ENCODE measurements at regions not wholly inside any gene's neighbourhood (a gene's known extent, or its start where the extent isn't known, plus 50 kb on each side); places are given as distances from the start of the nearest gene placed in this dataset.

DNA sequence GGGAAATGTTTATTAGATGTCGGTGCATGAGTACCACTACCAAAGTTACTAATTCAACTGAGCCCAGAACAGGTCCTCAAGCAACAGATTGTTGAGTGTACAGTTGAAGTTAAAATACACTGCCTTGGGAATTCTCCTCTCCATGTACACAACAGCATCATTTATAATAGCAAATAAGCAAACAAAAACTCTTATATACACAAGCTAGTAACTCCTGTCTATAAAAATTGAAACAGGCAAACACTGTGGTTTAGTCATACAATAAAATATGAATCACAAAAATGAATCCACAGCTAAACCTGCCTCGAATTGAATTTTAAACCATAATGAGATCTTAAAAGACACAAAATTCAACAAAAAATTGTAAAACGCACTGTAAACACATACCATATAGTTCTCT, 681.1 kb downstream of the C12orf50 start (continued):
- TF ChIP-seq ZNF621 (tag by site-specific recombination; IDR thresholded peaks at IDR 0.05), result no peak
- no peak for TF ChIP-seq ZFP41 (tag by site-specific recombination; IDR thresholded peaks at IDR 0.05; ENCODE audit: borderline replicate concordance)
- no peak for TF ChIP-seq ZNF311 (tag by site-specific recombination; IDR thresholded peaks at IDR 0.05; ENCODE audit: borderline replicate concordance)
- TF ChIP-seq WT1 (tag by site-specific recombination; IDR thresholded peaks at IDR 0.05), result no peak
- TF ChIP-seq ZFP3 (tag by site-specific recombination; IDR thresholded peaks at IDR 0.05; ENCODE audit: low read depth), result no peak
- no peak for TF ChIP-seq ZNF768 (tag by site-specific recombination; IDR thresholded peaks at IDR 0.05)
- TF ChIP-seq, protein P1, sequence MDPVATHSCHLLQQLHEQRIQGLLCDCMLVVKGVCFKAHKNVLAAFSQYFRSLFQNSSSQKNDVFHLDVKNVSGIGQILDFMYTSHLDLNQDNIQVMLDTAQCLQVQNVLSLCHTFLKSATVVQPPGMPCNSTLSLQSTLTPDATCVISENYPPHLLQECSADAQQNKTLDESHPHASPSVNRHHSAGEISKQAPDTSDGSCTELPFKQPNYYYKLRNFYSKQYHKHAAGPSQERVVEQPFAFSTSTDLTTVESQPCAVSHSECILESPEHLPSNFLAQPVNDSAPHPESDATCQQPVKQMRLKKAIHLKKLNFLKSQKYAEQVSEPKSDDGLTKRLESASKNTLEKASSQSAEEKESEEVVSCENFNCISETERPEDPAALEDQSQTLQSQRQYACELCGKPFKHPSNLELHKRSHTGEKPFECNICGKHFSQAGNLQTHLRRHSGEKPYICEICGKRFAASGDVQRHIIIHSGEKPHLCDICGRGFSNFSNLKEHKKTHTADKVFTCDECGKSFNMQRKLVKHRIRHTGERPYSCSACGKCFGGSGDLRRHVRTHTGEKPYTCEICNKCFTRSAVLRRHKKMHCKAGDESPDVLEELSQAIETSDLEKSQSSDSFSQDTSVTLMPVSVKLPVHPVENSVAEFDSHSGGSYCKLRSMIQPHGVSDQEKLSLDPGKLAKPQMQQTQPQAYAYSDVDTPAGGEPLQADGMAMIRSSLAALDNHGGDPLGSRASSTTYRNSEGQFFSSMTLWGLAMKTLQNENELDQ (tag by site-specific recombination; IDR thresholded peaks at IDR 0.05; ENCODE audit: low read depth), result no peak
- TF ChIP-seq, protein P2, sequence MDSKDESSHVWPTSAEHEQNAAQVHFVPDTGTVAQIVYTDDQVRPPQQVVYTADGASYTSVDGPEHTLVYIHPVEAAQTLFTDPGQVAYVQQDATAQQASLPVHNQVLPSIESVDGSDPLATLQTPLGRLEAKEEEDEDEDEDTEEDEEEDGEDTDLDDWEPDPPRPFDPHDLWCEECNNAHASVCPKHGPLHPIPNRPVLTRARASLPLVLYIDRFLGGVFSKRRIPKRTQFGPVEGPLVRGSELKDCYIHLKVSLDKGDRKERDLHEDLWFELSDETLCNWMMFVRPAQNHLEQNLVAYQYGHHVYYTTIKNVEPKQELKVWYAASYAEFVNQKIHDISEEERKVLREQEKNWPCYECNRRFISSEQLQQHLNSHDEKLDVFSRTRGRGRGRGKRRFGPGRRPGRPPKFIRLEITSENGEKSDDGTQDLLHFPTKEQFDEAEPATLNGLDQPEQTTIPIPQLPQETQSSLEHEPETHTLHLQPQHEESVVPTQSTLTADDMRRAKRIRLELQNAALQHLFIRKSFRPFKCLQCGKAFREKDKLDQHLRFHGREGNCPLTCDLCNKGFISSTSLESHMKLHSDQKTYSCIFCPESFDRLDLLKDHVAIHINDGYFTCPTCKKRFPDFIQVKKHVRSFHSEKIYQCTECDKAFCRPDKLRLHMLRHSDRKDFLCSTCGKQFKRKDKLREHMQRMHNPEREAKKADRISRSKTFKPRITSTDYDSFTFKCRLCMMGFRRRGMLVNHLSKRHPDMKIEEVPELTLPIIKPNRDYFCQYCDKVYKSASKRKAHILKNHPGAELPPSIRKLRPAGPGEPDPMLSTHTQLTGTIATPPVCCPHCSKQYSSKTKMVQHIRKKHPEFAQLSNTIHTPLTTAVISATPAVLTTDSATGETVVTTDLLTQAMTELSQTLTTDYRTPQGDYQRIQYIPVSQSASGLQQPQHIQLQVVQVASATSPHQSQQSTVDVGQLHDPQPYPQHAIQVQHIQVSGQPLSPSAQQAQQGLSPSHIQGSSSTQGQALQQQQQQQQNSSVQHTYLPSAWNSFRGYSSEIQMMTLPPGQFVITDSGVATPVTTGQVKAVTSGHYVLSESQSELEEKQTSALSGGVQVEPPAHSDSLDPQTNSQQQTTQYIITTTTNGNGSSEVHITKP (tag by site-specific recombination; IDR thresholded peaks at IDR 0.05), result no peak
- TF ChIP-seq, protein P3, sequence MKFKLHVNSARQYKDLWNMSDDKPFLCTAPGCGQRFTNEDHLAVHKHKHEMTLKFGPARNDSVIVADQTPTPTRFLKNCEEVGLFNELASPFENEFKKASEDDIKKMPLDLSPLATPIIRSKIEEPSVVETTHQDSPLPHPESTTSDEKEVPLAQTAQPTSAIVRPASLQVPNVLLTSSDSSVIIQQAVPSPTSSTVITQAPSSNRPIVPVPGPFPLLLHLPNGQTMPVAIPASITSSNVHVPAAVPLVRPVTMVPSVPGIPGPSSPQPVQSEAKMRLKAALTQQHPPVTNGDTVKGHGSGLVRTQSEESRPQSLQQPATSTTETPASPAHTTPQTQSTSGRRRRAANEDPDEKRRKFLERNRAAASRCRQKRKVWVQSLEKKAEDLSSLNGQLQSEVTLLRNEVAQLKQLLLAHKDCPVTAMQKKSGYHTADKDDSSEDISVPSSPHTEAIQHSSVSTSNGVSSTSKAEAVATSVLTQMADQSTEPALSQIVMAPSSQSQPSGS (tag by site-specific recombination; IDR thresholded peaks at IDR 0.05; ENCODE audit: low read depth), result no peak
- no peak for TF ChIP-seq ZBTB20 (tag by site-specific recombination; IDR thresholded peaks at IDR 0.05)

DNA sequence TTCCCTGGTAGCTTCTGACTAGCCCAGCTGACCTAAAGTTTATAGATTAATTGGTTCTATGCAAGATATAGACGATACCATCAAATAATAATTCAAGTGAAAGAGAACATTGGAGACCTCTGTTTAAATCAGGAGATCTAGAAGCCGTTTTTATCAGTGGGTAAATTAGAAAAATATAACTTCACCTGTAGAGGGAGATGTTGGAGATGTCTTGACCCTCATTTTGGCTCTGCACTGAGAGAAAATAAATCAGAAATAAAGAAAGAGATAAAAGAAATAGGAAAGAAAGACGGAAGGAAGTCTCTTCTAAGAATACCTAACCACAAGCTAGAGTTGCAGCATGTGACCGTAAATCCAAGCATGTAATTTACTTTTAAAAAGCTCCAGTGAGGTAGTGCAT, 684.5 kb downstream of the C12orf50 start:
- POLR2A ChIA-PET, result no interaction called here
- CTCF ChIA-PET, result interaction anchor here (0.6 to 1.6 kb wide), 5 partner anchors 9 to 502 kb away, joined by 3 to 6 read pairs (median 3); no protein-coding TSS in a partner anchor
- Histone ChIP-seq H3K36me3 (ENCODE audit: control insufficient read depth in 2 of 2, insufficient read depth in 1 of 2, low read length in 2 of 2) (no peaks in the 10 kb centered on the region), H3K4me1 (ENCODE audit: control insufficient read depth, insufficient read depth, low read length) (no peaks in the 10 kb centered on the region), H3K9me3 (ENCODE audit: control insufficient read depth, insufficient read depth, low read depth, low read length) (no peaks in the 10 kb centered on the region), H3K27ac (ENCODE audit: extremely low read depth, low read depth, low read length) (no peak overlapping the region), H3K4me3 (ENCODE audit: low read depth, low read length) (no peak overlapping the region)
- TF ChIP-seq, protein P4, sequence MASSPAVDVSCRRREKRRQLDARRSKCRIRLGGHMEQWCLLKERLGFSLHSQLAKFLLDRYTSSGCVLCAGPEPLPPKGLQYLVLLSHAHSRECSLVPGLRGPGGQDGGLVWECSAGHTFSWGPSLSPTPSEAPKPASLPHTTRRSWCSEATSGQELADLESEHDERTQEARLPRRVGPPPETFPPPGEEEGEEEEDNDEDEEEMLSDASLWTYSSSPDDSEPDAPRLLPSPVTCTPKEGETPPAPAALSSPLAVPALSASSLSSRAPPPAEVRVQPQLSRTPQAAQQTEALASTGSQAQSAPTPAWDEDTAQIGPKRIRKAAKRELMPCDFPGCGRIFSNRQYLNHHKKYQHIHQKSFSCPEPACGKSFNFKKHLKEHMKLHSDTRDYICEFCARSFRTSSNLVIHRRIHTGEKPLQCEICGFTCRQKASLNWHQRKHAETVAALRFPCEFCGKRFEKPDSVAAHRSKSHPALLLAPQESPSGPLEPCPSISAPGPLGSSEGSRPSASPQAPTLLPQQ (tag by site-specific recombination; IDR thresholded peaks at IDR 0.05), result no peak
- no peak for TF ChIP-seq ZNF248 (tag by site-specific recombination; IDR thresholded peaks at IDR 0.05)
- TF ChIP-seq ZNF19 (tag by site-specific recombination; IDR thresholded peaks at IDR 0.05; ENCODE audit: low read depth), result no peak
- TF ChIP-seq ZEB2 (tag by site-specific recombination; IDR thresholded peaks at IDR 0.05), result no peak
- TF ChIP-seq ZNF677 (tag by site-specific recombination; IDR thresholded peaks at IDR 0.05), result no peak
- TF ChIP-seq, protein P5, sequence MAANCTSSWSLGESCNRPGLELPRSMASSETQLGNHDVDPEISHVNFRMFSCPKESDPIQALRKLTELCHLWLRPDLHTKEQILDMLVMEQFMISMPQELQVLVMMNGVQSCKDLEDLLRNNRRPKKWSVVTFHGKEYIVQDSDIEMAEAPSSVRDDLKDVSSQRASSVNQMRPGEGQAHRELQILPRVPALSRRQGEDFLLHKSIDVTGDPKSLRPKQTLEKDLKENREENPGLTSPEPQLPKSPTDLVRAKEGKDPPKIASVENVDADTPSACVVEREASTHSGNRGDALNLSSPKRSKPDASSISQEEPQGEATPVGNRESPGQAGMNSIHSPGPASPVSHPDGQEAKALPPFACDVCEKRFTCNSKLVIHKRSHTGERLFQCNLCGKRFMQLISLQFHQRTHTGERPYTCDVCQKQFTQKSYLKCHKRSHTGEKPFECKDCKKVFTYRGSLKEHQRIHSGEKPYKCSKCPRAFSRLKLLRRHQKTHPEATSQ (tag by site-specific recombination; IDR thresholded peaks at IDR 0.05), result no peak
- no peak for TF ChIP-seq ZNF747 (tag by site-specific recombination; IDR thresholded peaks at IDR 0.05)
- TF ChIP-seq, protein P6, sequence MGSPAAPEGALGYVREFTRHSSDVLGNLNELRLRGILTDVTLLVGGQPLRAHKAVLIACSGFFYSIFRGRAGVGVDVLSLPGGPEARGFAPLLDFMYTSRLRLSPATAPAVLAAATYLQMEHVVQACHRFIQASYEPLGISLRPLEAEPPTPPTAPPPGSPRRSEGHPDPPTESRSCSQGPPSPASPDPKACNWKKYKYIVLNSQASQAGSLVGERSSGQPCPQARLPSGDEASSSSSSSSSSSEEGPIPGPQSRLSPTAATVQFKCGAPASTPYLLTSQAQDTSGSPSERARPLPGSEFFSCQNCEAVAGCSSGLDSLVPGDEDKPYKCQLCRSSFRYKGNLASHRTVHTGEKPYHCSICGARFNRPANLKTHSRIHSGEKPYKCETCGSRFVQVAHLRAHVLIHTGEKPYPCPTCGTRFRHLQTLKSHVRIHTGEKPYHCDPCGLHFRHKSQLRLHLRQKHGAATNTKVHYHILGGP (tag by site-specific recombination; IDR thresholded peaks at IDR 0.05), result no peak
- TF ChIP-seq ZNF155 (tag by site-specific recombination; IDR thresholded peaks at IDR 0.05), result no peak
- TF ChIP-seq ZNF132 (tag by site-specific recombination; IDR thresholded peaks at IDR 0.05; ENCODE audit: borderline replicate concordance), result no peak
- TF ChIP-seq, protein P7, sequence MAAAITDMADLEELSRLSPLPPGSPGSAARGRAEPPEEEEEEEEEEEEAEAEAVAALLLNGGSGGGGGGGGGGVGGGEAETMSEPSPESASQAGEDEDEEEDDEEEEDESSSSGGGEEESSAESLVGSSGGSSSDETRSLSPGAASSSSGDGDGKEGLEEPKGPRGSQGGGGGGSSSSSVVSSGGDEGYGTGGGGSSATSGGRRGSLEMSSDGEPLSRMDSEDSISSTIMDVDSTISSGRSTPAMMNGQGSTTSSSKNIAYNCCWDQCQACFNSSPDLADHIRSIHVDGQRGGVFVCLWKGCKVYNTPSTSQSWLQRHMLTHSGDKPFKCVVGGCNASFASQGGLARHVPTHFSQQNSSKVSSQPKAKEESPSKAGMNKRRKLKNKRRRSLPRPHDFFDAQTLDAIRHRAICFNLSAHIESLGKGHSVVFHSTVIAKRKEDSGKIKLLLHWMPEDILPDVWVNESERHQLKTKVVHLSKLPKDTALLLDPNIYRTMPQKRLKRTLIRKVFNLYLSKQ (tag by site-specific recombination; IDR thresholded peaks at IDR 0.05; ENCODE audit: borderline replicate concordance), result no peak
- no peak for TF ChIP-seq ZNF2 (tag by site-specific recombination; IDR thresholded peaks at IDR 0.05)
